ENCODE measurements at regions not wholly inside any gene's neighbourhood (a gene's known extent, or its start where the extent isn't known, plus 50 kb on each side); places are given as distances from the start of the nearest gene placed in this dataset.

- TF ChIP-seq, protein P1, sequence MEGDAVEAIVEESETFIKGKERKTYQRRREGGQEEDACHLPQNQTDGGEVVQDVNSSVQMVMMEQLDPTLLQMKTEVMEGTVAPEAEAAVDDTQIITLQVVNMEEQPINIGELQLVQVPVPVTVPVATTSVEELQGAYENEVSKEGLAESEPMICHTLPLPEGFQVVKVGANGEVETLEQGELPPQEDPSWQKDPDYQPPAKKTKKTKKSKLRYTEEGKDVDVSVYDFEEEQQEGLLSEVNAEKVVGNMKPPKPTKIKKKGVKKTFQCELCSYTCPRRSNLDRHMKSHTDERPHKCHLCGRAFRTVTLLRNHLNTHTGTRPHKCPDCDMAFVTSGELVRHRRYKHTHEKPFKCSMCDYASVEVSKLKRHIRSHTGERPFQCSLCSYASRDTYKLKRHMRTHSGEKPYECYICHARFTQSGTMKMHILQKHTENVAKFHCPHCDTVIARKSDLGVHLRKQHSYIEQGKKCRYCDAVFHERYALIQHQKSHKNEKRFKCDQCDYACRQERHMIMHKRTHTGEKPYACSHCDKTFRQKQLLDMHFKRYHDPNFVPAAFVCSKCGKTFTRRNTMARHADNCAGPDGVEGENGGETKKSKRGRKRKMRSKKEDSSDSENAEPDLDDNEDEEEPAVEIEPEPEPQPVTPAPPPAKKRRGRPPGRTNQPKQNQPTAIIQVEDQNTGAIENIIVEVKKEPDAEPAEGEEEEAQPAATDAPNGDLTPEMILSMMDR (optimal IDR thresholded peaks at IDR 0.05 in 1 of 3, IDR thresholded peaks at IDR 0.05 in 1 of 3, conservative IDR thresholded peaks at IDR 0.05 in 1 of 3; ENCODE audit: extremely low read depth in 1 of 3, insufficient read depth in 2 of 3, low read length in 3 of 3): no peak
- no peak for TF ChIP-seq EZH2 (IDR thresholded peaks at IDR 0.05; ENCODE audit: low read length)
Measured at GRCh38 chr2:217353591-217353990, 493.7 kb upstream of the TNP1 start.

Data from keratinocyte (primary cell).